ENCODE measurements at regions not wholly inside any gene's neighbourhood (a gene's known extent, or its start where the extent isn't known, plus 50 kb on each side); places are given as distances from the start of the nearest gene placed in this dataset.

GRCh38 chr5:2856206-2856605, 104.7 kb upstream of the IRX2 start:
- no peak for TF ChIP-seq CTCF (conservative IDR thresholded peaks at IDR 0.05)
- no peak for TF ChIP-seq EZH2 (IDR thresholded peaks at IDR 0.05; ENCODE audit: low read depth)
